Fibroblast of lung (primary cell): ENCODE measurements at regions not wholly inside any gene's neighbourhood (a gene's known extent, or its start where the extent isn't known, plus 50 kb on each side); places are given as distances from the start of the nearest gene placed in this dataset.
A peak's percentile ranks its signal among the peaks of the same experiment; 100 is the strongest.

Experiments
- DNase-seq, 2 donors: peaks; one replicate each; pipeline versions ENCODE4 v3.0.0 to v3.0.0-alpha.2; 2010; ENCODE audit warnings: low read depth in 2 of 2
- H2AFZ ChIP-seq: 2 replicates; pipeline ENCODE4 v1.5.1; 2012; ENCODE audit warnings: low read length, control low read depth, inconsistent platforms
- H3K27ac ChIP-seq: 2 replicates; pipeline ENCODE4 v1.5.1; 2011; ENCODE audit warnings: low read length, control low read depth; ENCODE audit not compliant: insufficient read depth
- H3K27me3 ChIP-seq: 2 replicates; pipeline ENCODE4 v1.5.1; 2011; ENCODE audit warnings: mild to moderate bottlenecking, low read length; ENCODE audit not compliant: control insufficient read depth, insufficient read depth
- H3K36me3 ChIP-seq: 2 replicates; pipeline ENCODE4 v1.5.1; 2011; ENCODE audit warnings: low read length; ENCODE audit not compliant: control insufficient read depth, insufficient read depth
- H3K4me1 ChIP-seq: 2 replicates; pipeline ENCODE4 v1.5.1; 2011; ENCODE audit warnings: low read length; ENCODE audit not compliant: control insufficient read depth, insufficient read depth; ENCODE audit errors: extremely low read depth
- H3K4me2 ChIP-seq: 2 replicates; pipeline ENCODE4 v1.5.1; 2011; ENCODE audit warnings: low read length, control low read depth; ENCODE audit not compliant: insufficient read depth; ENCODE audit errors: extremely low read depth
- H3K4me3 ChIP-seq, 4 experiments: fragments of 200-600 bp in 1 of 4; sonication (generic) in 1 of 4; replicated peaks in 1 of 4; 2 replicates each; pipeline ENCODE4 v1.5.1; 2011 to 2016; ENCODE audit warnings: low read length in 4 of 4, low read depth in 3 of 4, mild to moderate bottlenecking in 3 of 4, control low read depth in 2 of 4, inconsistent platforms in 1 of 4, mixed read lengths in 1 of 4; ENCODE audit not compliant: insufficient read depth in 1 of 4; ENCODE audit errors: control extremely low read depth in 1 of 4
- H3K79me2 ChIP-seq: 2 replicates; pipeline ENCODE4 v1.5.1; 2012; ENCODE audit warnings: mild to moderate bottlenecking, low read length, inconsistent platforms; ENCODE audit not compliant: control insufficient read depth, insufficient read depth
- H3K9ac ChIP-seq: 2 replicates; pipeline ENCODE4 v1.5.1; 2011; ENCODE audit warnings: mild to moderate bottlenecking, low read length, control low read depth; ENCODE audit not compliant: insufficient read depth
- H3K9me3 ChIP-seq: 2 replicates; pipeline ENCODE4 v1.5.1; 2012; ENCODE audit warnings: low read depth, low read length; ENCODE audit not compliant: control insufficient read depth, insufficient read depth
- H4K20me1 ChIP-seq: 2 replicates; pipeline ENCODE4 v1.5.1; 2011; ENCODE audit warnings: low read length; ENCODE audit not compliant: control insufficient read depth, insufficient read depth; ENCODE audit errors: extremely low read depth
- EZH2 ChIP-seq: IDR thresholded peaks from 2 replicates; pipeline ENCODE4 v1.5.1; 2012; ENCODE audit warnings: low read length, control low read depth, mild to moderate bottlenecking; ENCODE audit errors: missing control alignments
- TF ChIP-seq, protein P1 (sequence below), 2 donors: IDR thresholded peaks in 1 of 2; conservative IDR thresholded peaks in 1 of 2; 1 replicate in 1 of 2; 2 replicates in 1 of 2; pipeline ENCODE4 v1.5.1; 2011 to 2012; ENCODE audit warnings: low read length in 2 of 2, control low read depth in 1 of 2, inconsistent platforms in 1 of 2, low read depth in 1 of 2, mild to moderate bottlenecking in 1 of 2

- no peaks in the 10 kb centered on the region for H3K9me3 ChIP-seq
- no peak overlapping the region for H3K9ac ChIP-seq
- H3K79me2 ChIP-seq, result no peaks in the 10 kb centered on the region
- H3K4me3 ChIP-seq, result no peak overlapping the region
- H3K4me2 ChIP-seq, result no peak overlapping the region
- H4K20me1 ChIP-seq, result no peaks in the 10 kb centered on the region
- H2AFZ ChIP-seq, result no peak overlapping the region
- no peak for DNase-seq
- no peaks in the 10 kb centered on the region for H3K36me3 ChIP-seq
- peaks cover 26% of the 10 kb centered on the region for H3K27me3 ChIP-seq
- no peaks in the 10 kb centered on the region for H3K4me1 ChIP-seq
- TF ChIP-seq, protein P1, sequence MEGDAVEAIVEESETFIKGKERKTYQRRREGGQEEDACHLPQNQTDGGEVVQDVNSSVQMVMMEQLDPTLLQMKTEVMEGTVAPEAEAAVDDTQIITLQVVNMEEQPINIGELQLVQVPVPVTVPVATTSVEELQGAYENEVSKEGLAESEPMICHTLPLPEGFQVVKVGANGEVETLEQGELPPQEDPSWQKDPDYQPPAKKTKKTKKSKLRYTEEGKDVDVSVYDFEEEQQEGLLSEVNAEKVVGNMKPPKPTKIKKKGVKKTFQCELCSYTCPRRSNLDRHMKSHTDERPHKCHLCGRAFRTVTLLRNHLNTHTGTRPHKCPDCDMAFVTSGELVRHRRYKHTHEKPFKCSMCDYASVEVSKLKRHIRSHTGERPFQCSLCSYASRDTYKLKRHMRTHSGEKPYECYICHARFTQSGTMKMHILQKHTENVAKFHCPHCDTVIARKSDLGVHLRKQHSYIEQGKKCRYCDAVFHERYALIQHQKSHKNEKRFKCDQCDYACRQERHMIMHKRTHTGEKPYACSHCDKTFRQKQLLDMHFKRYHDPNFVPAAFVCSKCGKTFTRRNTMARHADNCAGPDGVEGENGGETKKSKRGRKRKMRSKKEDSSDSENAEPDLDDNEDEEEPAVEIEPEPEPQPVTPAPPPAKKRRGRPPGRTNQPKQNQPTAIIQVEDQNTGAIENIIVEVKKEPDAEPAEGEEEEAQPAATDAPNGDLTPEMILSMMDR (conservative IDR thresholded peaks at IDR 0.05 in 1 of 2, IDR thresholded peaks at IDR 0.05 in 1 of 2; ENCODE audit: low read depth in 1 of 2, low read length in 2 of 2), result no peak
- TF ChIP-seq EZH2, result no peak
- H3K27ac ChIP-seq, result no peak overlapping the region
These were observed 62.4 kb upstream of the PAX2 start for GRCh38 chr10:100683004-100683403.

DNA sequence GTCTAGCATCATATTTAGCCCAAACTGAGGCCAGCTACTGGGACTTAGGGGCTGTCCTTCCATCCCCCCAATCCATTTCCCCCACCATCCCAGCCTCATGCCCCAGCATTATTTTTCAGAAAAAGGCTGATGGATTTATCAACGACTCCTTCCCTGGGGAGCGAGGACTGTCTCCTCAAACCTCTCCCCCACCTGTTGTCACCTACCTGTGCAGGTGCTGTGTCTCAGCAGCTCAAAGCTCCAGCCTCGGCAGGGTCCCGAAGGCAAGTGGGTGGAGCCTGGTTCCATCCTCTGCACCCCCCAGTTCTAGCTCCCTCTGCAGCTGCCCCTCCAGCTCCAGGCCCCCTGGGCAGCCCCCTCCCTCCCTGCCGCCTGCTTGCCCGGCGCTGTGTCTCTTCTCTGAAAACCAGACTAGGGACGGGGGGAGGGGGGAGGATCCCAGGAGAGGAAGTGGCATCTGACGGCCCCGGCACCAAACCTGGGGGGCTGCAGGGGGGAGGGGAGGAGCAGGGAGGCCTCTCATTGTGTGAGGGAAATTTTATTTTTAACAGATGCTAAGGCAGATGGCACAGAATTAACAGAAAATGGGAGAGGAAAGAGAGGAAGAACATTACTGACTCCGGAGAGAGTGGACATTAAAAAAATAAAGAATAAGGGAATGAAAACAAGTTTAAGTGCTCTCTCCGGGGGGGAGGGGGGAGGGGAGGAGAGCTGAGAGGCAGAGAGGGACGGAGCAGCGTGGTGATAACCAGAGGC, 61.7 kb upstream of the PAX2 start:
- no peak for TF ChIP-seq EZH2
- TF ChIP-seq, protein P1 (conservative IDR thresholded peaks at IDR 0.05 in 1 of 2, IDR thresholded peaks at IDR 0.05 in 1 of 2; ENCODE audit: low read depth in 1 of 2, low read length in 2 of 2), result no peak
- H4K20me1 ChIP-seq, result no peaks in the 10 kb centered on the region
- no peak overlapping the region for H3K4me3 ChIP-seq
- peaks cover 30% of the 10 kb centered on the region for H3K27me3 ChIP-seq
- H3K36me3 ChIP-seq, result no peaks in the 10 kb centered on the region
- DNase-seq, result no peak
- H3K4me1 ChIP-seq, result no peaks in the 10 kb centered on the region
- H3K9ac ChIP-seq, result no peak overlapping the region
- no peak overlapping the region for H3K27ac ChIP-seq
- H2AFZ ChIP-seq, result no peak overlapping the region
- no peak overlapping the region for H3K4me2 ChIP-seq
- no peaks in the 10 kb centered on the region for H3K79me2 ChIP-seq
- H3K9me3 ChIP-seq, result no peaks in the 10 kb centered on the region

GRCh38 chr10:100684688-100685235, 60.6 kb upstream of the PAX2 start:
- Histone ChIP-seq H3K27me3 (peaks cover 30% of the 10 kb centered on the region), H3K27ac (no peak overlapping the region)
- TF ChIP-seq, protein P1 (conservative IDR thresholded peaks at IDR 0.05 in 1 of 2, IDR thresholded peaks at IDR 0.05 in 1 of 2; ENCODE audit: low read depth in 1 of 2, low read length in 2 of 2), result no peak
- peak; percentile 24 for TF ChIP-seq EZH2

More at GRCh38 chr10:100684688-100685235, 60.6 kb upstream of the PAX2 start:
- no peaks in the 10 kb centered on the region for H3K79me2 ChIP-seq
- no peaks in the 10 kb centered on the region for H3K9me3 ChIP-seq
- no peak for DNase-seq
- no peak overlapping the region for H3K9ac ChIP-seq
- H3K4me3 ChIP-seq, result no peak overlapping the region
- no peak overlapping the region for H2AFZ ChIP-seq
- no peaks in the 10 kb centered on the region for H3K4me1 ChIP-seq
- H3K4me2 ChIP-seq, result no peak overlapping the region
- H3K36me3 ChIP-seq, result no peaks in the 10 kb centered on the region
- H4K20me1 ChIP-seq, result no peaks in the 10 kb centered on the region
